ENCODE measurements at regions not wholly inside any gene's neighbourhood (a gene's known extent, or its start where the extent isn't known, plus 50 kb on each side); places are given as distances from the start of the nearest gene placed in this dataset.

GRCh38 chr2:75311521-75311920 lies 112.2 kb upstream of the TACR1 start:
- Histone ChIP-seq H3K4me1 (replicated peaks in 1 of 2; ENCODE audit: control insufficient read depth in 2 of 2, insufficient read depth in 2 of 2, low read length in 2 of 2) (peaks cover 0 to 5% of the 10 kb centered on the region in 2 experiments; a peak in 1 of 5 replicates), H3K79me2 (ENCODE audit: control insufficient read depth, insufficient read depth, low read length) (no peaks in the 10 kb centered on the region), H2AFZ (ENCODE audit: low read depth, low read length) (no peak overlapping the region), H3K4me3 (no peak overlapping the region), H3K36me3 (ENCODE audit: control insufficient read depth, insufficient read depth, low read length) (no peaks in the 10 kb centered on the region), H3K9me3 (replicated peaks; ENCODE audit: control insufficient read depth, insufficient read depth, low read depth, low read length) (no peaks in the 10 kb centered on the region), H4K20me1 (replicated peaks; ENCODE audit: control insufficient read depth, insufficient read depth, low read length) (no peaks in the 10 kb centered on the region), H3K9me1 (ENCODE audit: control insufficient read depth, insufficient read depth, low read length) (peaks cover 2% of the 10 kb centered on the region), H3K27me3 (ENCODE audit: control insufficient read depth in 2 of 2, insufficient read depth in 2 of 2, low read length in 2 of 2) (no peaks in the 10 kb centered on the region; a peak in 1 of 5 replicates), H3K4me2 (ENCODE audit: insufficient read depth, low read length) (no peak overlapping the region), H3K9ac (ENCODE audit: insufficient read depth in 1 of 2, low read depth in 2 of 2, low read length in 2 of 2) (no peak overlapping the region), H3K27ac (ENCODE audit: extremely low read depth, low read depth, low read length) (no peak overlapping the region)
- no peak for ATAC-seq
- CTCF ChIA-PET (ENCODE audit: low intra/inter-chr PET ratio), result no interaction called here
- BruUV-seq (replicated peaks), result no TSS peak
- in situ Hi-C loops (cut with MboI) (no loop called here), intact Hi-C loops (cut with micrococcal nuclease) (loop anchor here (5.0 to 10.0 kb wide), 2 partner anchors 91 to 293 kb away; no protein-coding TSS in a partner anchor)
- POLR2A ChIA-PET, result interaction anchor here (0.6 kb wide), 1 partner anchor 44 kb away, joined by 3 read pairs; no protein-coding TSS in a partner anchor
- no peak for DNase-seq (ENCODE audit: extremely low read depth in 1 of 4, low spot score in 3 of 4)
- WGBS (ENCODE audit: insufficient coverage, low coverage, missing lambda C conversion rate), result 0% methylated on average over 3 of the region's 3 CpGs
- TF ChIP-seq PHF8 (IDR thresholded peaks at IDR 0.05; ENCODE audit: borderline replicate concordance, low read length) (no peak), CBX5 (IDR thresholded peaks at IDR 0.05; ENCODE audit: borderline replicate concordance, low read depth) (no peak), OTX1 (CRISPR knock-in tag; IDR thresholded peaks at IDR 0.05) (no peak), ZBTB11 (CRISPR knock-in tag; IDR thresholded peaks at IDR 0.05) (no peak), KLF6 (CRISPR knock-in tag; IDR thresholded peaks at IDR 0.05; ENCODE audit: borderline replicate concordance) (no peak), ZBTB26 (CRISPR knock-in tag; IDR thresholded peaks at IDR 0.05) (no peak), ZSCAN32 (CRISPR knock-in tag; IDR thresholded peaks at IDR 0.05) (no peak), PTTG1 (tag; IDR thresholded peaks at IDR 0.05; ENCODE audit: low read depth) (no peak), COPS2 (conservative IDR thresholded peaks at IDR 0.05) (no peak), ZNF586 (CRISPR knock-in tag; conservative IDR thresholded peaks at IDR 0.05) (no peak), TOE1 (IDR thresholded peaks at IDR 0.05; ENCODE audit: borderline replicate concordance) (no peak), TOE1 (CRISPR knock-in tag; IDR thresholded peaks at IDR 0.05; ENCODE audit: borderline replicate concordance, low read depth) (no peak), CUX1 (CRISPR knock-in tag; IDR thresholded peaks at IDR 0.05) (no peak)
- no peak for FAIRE-seq

Data from K562 (cell line).